NOMO-1 treated with dmso at 0.1 percent for 144 hours (cell line): ENCODE measurements at regions not wholly inside any gene's neighbourhood (a gene's known extent, or its start where the extent isn't known, plus 50 kb on each side); places are given as distances from the start of the nearest gene placed in this dataset.
"Not testable (repeated sequence)": the region's sequence is repeated elsewhere in the genome, so short reads cannot be mapped to it uniquely, and the experiment has no call there.

Source experiments
- DNase-seq: peaks from one replicate; lab custom pipeline; 2025; ENCODE audit not compliant: unreplicated experiment; lab: John Stamatoyannopoulos, UW

DNA sequence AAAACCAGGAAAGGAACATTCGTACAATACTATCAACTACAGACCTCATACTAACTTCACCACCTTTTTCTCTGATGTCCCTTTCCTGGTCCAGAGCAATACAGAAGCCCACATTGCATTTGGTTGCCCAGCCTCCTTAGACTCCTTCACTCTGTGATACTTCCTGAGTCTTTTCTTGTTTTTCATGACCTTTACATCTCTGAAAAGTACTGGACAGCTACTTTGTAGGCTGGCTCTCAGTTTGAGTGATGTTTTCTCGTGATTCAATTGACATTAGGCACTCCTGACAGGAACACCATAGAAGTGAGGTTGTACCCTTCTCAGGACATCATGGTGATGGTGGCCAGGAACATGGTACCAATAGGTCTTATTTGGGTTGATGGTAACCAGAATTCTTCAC is 185.9 kb upstream of the SLC39A10 start:
- no peak for DNase-seq

GRCh38 chr2:195470622-195471021 is 186.4 kb upstream of the SLC39A10 start:
- no peak for DNase-seq

DNA sequence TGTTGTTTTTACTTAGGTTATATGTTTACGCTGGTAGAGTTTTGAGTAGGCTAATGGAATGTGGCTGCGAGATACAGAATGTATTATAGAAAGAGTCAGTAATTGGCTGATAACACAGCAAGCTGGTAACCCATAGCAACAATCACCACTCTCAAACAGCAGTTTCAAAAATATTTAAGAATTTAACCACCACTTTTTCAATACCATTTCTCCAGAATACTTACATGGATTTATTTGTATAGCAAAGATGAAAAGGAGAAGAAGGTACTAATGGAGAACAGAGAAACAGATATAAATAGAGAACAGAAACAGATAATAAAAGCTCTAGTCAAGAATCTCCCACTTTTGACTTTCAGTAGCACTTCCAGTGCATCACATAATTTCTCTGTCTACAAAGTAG is 188.3 kb upstream of the SLC39A10 start:
- DNase-seq: no peak

GRCh38 chr2:195466427-195466826 is 190.6 kb upstream of the SLC39A10 start:
- no peak for DNase-seq

- DNase-seq: no peak
Observed at GRCh38 chr2:195461010-195461409, 196.0 kb upstream of the SLC39A10 start.

DNA sequence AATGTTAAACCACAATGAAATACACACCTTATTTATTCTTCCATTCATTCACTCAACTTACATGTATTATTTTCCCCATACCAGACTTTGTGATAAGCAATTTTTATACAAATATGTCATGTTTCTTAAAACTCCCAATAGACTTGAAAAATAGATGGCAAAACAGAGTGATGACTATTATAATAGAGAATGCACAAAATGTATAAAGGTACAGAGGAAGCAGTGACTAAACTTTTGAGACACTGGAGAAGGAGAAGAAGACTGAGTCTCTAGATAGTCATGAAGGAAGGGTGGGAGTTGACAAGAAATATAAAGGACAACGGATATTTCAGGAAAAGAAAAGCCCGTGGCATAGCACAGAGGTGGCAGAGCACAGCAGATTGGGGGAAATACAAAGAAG is 198.1 kb upstream of the SLC39A10 start:
- DNase-seq: no peak

DNA sequence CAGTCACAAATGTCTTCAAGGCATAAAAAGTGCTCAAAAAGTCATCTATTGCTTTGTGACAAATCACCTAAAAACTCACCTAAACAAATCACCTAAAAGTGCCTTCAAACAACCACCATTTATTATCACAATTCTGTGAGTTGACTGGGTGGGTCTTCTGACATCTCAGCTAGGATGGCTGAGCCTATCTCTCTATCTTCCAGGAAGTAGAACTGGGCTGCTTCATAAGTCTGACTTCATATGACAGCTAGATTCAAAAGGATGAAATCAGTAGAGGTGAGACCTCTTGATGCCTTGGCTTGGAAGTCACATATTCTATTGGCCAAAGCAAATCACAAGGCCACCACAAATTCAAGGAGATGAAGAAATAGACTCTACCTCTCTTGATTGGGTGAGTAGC is 199.2 kb upstream of the SLC39A10 start:
- no peak for DNase-seq

DNA sequence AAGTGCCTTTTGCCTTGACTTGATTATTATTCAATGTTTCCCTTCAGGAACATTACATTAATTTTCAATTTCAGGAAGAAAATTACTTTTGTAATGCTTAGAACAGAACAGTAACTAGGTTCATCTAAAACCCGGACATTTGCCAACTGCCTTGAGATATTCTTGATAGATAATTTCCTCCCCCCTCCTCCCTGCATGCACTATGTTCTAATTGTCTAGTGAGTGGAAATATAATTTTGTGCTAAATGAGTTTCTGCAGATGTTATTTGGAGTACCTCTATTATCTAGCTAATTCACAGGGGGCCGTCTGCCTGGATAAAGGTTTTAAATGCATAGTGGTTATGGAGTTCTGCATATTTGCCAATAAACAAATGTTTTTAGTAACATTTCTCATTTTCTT is 200.3 kb upstream of the SLC39A10 start:
- DNase-seq: no peak

DNA sequence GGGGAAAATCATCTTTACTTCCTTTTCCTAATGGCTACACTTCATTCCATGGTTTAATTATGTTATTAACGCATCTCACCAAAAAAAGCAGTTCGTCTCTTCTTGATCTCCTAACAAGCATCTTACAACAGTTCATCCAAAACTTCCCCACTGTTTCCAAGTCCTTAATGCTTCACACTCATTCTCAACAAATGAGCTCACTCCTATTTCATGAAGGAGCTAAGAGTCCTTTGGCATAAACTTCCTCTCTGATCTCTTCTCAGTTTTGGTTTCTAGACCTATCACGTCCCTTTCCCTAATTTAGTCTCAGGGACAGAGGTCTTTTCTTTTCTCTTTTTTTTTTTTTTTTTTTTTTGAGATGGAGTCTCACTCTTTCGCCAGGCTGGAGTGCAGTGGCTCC is 205.9 kb upstream of the SLC39A10 start:
- DNase-seq: no peak

GRCh38 chr2:195450552-195451113 is 206.4 kb upstream of the SLC39A10 start:
- DNase-seq: no peak

DNA sequence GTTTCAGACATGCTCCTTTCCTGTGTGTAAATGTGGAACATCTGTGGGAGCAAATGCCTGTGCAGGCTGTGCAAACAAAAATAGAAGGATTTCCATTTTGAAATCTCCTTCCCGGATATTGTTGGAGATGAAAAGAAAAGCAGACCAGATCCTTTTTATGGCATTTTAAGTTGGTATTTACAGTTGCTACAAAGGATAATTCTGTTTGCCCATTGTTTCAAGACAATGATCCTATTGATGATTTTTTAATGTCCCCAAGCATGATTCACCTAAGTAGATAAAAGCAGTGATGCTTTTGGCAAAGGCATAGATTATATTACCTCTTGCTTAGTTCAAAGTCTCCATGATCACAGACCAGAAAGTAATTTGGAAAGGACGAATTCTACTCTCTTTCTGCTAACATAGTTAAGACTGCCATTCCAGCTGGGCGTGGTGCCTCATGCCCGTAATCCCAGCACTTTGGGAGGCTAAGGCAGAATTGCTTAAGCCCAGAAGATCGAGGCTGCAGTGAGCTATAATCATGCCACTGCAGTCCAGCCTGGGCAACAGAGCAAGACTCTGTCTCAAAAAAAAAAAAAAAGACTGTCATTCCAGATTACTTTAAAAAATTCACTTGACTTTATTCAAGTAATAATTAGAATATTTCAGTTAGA is 209.6 kb upstream of the SLC39A10 start:
- DNase-seq: no peak

DNA sequence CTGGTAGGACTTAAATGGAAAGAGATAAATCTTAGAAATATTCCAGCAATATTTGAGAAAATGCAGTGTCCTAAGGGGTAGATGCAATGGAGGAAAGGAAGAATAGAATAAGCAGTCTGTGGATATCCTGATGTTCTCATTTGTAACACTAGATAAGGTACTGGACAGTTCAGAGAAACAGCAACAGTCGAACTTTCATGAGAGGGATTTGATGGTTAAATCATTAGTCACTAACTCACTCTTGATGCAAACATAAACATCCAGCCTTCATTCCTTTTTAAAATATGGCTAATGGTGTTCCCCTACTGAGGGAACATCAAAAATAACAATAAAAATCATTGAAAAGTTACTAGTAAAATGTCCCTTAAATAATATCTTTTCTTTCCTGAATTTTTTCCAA is 211.4 kb upstream of the SLC39A10 start:
- DNase-seq: no peak

DNA sequence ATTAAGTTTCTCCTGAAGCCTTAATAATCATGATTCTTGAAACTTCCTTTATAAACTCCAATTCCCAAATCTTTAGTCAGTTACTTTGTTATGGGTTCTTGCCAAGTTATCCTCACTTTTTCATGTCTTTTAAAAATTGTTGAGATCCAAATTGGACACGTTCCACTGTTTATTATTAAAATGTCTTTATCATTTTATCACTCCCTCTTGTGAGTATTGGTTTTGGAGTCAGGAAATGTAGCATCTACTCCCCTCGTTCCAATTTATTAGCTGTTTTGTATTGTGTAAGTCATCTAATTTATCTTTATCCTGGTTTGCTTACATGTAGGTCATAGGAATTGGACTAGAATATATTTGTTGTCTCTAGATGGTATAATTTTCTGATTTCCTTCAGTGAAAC is 213.1 kb upstream of the SLC39A10 start:
- no peak for DNase-seq

- DNase-seq: no peak
Observed at GRCh38 chr2:195442458-195443175, 214.4 kb upstream of the SLC39A10 start.

- DNase-seq: no peak
Observed at GRCh38 chr2:195438692-195439091, 218.3 kb upstream of the SLC39A10 start.

DNA sequence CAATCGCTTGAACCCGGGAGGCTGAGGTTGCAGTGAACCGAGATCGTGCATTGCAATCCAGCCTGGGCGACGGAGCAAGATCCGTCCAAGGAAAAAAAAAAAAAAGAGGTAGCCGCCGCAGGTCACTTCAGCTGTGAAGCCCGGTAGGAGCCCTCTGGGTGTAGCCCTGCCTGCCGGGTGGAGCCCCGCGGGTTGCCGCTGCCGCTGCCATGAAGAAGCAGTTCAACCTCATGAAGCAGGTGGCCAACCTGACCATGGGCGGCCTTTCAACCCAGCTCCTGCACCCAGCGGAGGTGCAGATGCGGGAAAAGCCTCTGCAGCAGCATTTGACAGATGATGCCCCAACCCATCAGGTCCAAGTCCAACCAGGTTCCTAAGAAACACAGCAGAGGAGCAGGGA is 219.5 kb upstream of the SLC39A10 start:
- DNase-seq: no peak

DNA sequence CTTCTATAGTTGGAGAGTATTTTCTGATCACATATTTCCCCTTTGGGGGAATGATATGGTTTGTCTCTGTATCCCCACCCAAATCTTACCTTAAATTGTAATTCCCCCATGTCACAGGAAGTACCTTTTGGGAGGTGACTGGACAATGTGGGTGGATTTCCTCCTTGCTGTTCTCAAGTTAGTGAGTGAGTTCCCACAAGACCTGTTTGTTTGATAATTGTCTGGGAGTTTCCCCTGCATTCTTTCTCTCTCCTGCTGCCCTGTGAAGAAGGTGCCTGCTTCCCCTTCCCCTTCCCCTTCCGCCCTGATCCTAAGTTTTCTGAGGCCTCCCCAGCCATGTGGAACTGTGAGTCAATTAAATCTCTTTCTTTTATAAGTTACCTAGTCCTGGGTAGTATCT is 222.7 kb upstream of the SLC39A10 start:
- no peak for DNase-seq

- not testable (repeated sequence) for DNase-seq
Observed at GRCh38 chr2:195433729-195434128, 223.3 kb upstream of the SLC39A10 start.

GRCh38 chr2:195428673-195429072 is 228.4 kb upstream of the SLC39A10 start:
- no peak for DNase-seq

- no peak for DNase-seq
Observed at GRCh38 chr2:195425328-195425727, 231.7 kb upstream of the SLC39A10 start.

GRCh38 chr2:195419033-195419432 is 238.0 kb upstream of the SLC39A10 start:
- no peak for DNase-seq

DNA sequence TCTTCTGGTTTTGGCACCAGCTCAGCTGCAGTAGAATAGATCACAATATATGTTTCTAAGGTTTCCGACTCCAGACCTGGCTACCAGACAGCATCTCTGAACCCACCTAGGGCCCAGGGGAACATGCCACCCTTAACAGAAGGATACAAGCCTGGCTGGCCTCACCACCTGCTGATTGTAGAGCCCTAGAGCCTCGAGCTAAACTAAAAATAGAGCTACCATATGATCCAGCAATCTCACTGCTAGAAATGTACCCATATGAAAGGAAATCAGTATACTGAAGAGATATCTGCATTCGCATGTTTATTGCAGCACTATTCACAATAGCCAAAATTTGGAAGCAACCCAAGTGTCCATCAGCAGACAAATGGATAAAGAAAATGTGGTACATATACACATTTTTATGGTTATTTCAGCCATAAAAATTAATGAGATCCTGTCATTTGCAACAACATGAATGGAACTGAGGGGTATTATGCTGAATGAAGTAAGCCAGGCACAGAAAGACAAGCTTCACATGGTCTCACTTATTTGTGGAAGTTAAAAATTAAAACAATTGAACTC is 242.4 kb upstream of the SLC39A10 start:
- DNase-seq: no peak
